PC-3 (cell line): ENCODE measurements at regions not wholly inside any gene's neighbourhood (a gene's known extent, or its start where the extent isn't known, plus 50 kb on each side); places are given as distances from the start of the nearest gene placed in this dataset.

Experiments used
- ATAC-seq: fragments of 200-7000 bp; cut with Tn5 transposase; 2 replicates; pipeline ENCODE4 v1.9.1; 2020; ENCODE audit warnings: mild to moderate bottlenecking, moderate library complexity
- BruUV-seq: library from RNA; stranded (reverse); fragments of 400-500 nt; replicated peaks from 2 replicates; lab custom pipeline; 2021; lab: Mats Ljungman, UMichigan
- CTCF ChIA-PET: fragments of 300-600 bp; sonication (Branson Sonifier 250); formaldehyde crosslinking; loops from one replicate; lab custom pipeline; 2022; ENCODE audit warnings: antibody characterized with exemption; lab: Charles Lee
- POLR2A ChIA-PET: fragments of 300-600 bp; sonication (Branson Sonifier 250); formaldehyde crosslinking; loops from one replicate; lab custom pipeline; 2022; ENCODE audit warnings: antibody characterized with exemption; ENCODE audit not compliant: unreplicated experiment; lab: Charles Lee
- DNase-seq: peaks from one replicate; pipeline ENCODE4 v3.0.0-alpha.2; 2015
- H2AFZ ChIP-seq: fragments of 300-600 bp; sonication (generic); 2 replicates; pipeline ENCODE4 v1.6.0; 2016; ENCODE audit warnings: antibody characterized with exemption, low read length
- H3F3A ChIP-seq: fragments of 300-600 bp; sonication (generic); one replicate; pipeline ENCODE4 v1.6.0; 2017; ENCODE audit warnings: antibody characterized with exemption, low read length, control low read depth, mild to moderate bottlenecking; ENCODE audit not compliant: unreplicated experiment
- H3K27ac ChIP-seq: fragments of 300-600 bp; sonication (generic); 2 replicates; pipeline ENCODE4 v1.5.1; 2016; ENCODE audit warnings: mild to moderate bottlenecking, low read length
- H3K27me3 ChIP-seq: fragments of 300-600 bp; sonication (generic); 2 replicates; pipeline ENCODE4 v1.6.1; 2016; ENCODE audit warnings: low read length, mixed read lengths
- H3K36me3 ChIP-seq: fragments of 300-600 bp; sonication (generic); 2 replicates; pipeline ENCODE4 v1.6.1; 2016; ENCODE audit warnings: low read depth, mixed run types, low read length, mixed read lengths
- H3K4me1 ChIP-seq: fragments of 300-600 bp; sonication (generic); 2 replicates; pipeline ENCODE4 v1.5.1; 2016; ENCODE audit warnings: low read length; ENCODE audit not compliant: insufficient read depth
- H3K4me2 ChIP-seq: fragments of 300-600 bp; sonication (generic); 2 replicates; pipeline ENCODE4 v1.6.0; 2016; ENCODE audit warnings: low read length
- H3K4me3 ChIP-seq: fragments of 300-600 bp; sonication (generic); 2 replicates; pipeline ENCODE4 v1.5.1; 2016; ENCODE audit warnings: mild to moderate bottlenecking, low read length, mixed read lengths
- H3K79me2 ChIP-seq: fragments of 300-600 bp; sonication (generic); 2 replicates; pipeline ENCODE4 v1.6.1; 2017; ENCODE audit warnings: low read length, mixed read lengths
- H3K9ac ChIP-seq: fragments of 300-600 bp; sonication (generic); 2 replicates; pipeline ENCODE4 v1.6.0; 2016; ENCODE audit warnings: mild to moderate bottlenecking, low read length
- H3K9me2 ChIP-seq: fragments of 300-600 bp; sonication (generic); replicated peaks from 2 replicates; pipeline ENCODE4 v1.6.1; 2016; ENCODE audit warnings: mixed run types, low read length, mixed read lengths
- H3K9me3 ChIP-seq: fragments of 300-600 bp; sonication (generic); 2 replicates; pipeline ENCODE4 v1.6.1; 2016; ENCODE audit warnings: low read length, mixed read lengths
- H4K20me1 ChIP-seq: fragments of 300-600 bp; sonication (generic); 2 replicates; pipeline ENCODE4 v1.6.1; 2016; ENCODE audit warnings: low read length, mixed read lengths
- EZH2 ChIP-seq: fragments of 300-600 bp; sonication (generic); IDR thresholded peaks from one replicate; pipeline ENCODE4 v1.6.1; 2017; ENCODE audit warnings: antibody characterized with exemption, mild to moderate bottlenecking, low read length; ENCODE audit not compliant: unreplicated experiment
- EZH2phosphoT487 ChIP-seq: fragments of 300-600 bp; sonication (generic); IDR thresholded peaks from 2 replicates; pipeline ENCODE4 v1.6.1; 2018; ENCODE audit warnings: mild to moderate bottlenecking, antibody characterized with exemption, low read length, borderline replicate concordance
- intact Hi-C: fragments of 100-400 bp; cut with micrococcal nuclease; formaldehyde crosslinking; loops from 2 replicates; pipeline ENCODE4 v1.9.0; 2023
- TF ChIP-seq, protein P1 (sequence below): fragments of 300-600 bp; sonication (generic); conservative IDR thresholded peaks from 2 replicates; pipeline ENCODE4 v1.5.1; 2017; ENCODE audit warnings: antibody characterized with exemption, low read depth, mild to moderate bottlenecking, low read length

DNA sequence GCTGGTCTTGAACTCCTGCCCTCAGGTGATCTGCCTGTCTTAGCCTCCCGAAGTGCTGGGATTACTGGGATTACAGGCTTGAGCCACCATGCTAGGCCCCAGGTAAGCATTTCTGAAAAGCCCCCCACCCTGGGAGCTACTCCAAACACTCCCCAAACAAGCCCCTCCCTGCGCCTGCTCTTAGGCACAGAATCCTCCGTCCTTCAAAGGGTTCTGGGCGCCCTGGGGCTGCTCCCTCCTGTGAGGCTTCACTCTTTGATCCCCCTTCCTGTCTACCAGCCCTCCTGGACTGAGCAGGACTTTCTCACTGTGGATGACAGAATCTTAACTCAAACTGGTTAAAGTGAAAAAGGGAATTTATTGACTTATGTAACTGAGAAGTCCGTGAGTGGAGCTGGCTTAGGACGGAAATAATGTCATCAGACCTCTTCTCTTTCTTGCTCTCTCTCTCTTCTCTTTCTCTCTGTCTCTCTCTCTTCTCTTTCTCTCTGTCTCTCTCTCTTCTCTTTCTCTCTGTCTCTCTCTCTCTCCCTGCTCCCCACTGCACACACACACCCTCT, 66.9 kb upstream of the CLMN start:
- POLR2A ChIA-PET, result no interaction called here
- H3K9me2 ChIP-seq, result no peaks in the 10 kb centered on the region
- no peaks in the 10 kb centered on the region for H3K79me2 ChIP-seq
- BruUV-seq, result no TSS peak
- H3K36me3 ChIP-seq, result no peaks in the 10 kb centered on the region
- no peaks in the 10 kb centered on the region for H3K27me3 ChIP-seq
- no peak overlapping the region for H3K9ac ChIP-seq
- no peak overlapping the region for H3K27ac ChIP-seq
- TF ChIP-seq EZH2phosphoT487 (no peak), EZH2 (no peak)
- TF ChIP-seq, protein P1, sequence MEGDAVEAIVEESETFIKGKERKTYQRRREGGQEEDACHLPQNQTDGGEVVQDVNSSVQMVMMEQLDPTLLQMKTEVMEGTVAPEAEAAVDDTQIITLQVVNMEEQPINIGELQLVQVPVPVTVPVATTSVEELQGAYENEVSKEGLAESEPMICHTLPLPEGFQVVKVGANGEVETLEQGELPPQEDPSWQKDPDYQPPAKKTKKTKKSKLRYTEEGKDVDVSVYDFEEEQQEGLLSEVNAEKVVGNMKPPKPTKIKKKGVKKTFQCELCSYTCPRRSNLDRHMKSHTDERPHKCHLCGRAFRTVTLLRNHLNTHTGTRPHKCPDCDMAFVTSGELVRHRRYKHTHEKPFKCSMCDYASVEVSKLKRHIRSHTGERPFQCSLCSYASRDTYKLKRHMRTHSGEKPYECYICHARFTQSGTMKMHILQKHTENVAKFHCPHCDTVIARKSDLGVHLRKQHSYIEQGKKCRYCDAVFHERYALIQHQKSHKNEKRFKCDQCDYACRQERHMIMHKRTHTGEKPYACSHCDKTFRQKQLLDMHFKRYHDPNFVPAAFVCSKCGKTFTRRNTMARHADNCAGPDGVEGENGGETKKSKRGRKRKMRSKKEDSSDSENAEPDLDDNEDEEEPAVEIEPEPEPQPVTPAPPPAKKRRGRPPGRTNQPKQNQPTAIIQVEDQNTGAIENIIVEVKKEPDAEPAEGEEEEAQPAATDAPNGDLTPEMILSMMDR, result no peak
- no peak overlapping the region for H2AFZ ChIP-seq
- H3K4me3 ChIP-seq, result no peak overlapping the region
- H4K20me1 ChIP-seq, result no peaks in the 10 kb centered on the region
- CTCF ChIA-PET, result no interaction called here
- ATAC-seq, result no peak
- peaks cover 6% of the 10 kb centered on the region for H3K4me1 ChIP-seq
- no peak for DNase-seq
- H3F3A ChIP-seq, result no peaks in the 10 kb centered on the region
- no peak overlapping the region for H3K4me2 ChIP-seq
- intact Hi-C loops, result no loop called here
- no peaks in the 10 kb centered on the region for H3K9me3 ChIP-seq

DNA sequence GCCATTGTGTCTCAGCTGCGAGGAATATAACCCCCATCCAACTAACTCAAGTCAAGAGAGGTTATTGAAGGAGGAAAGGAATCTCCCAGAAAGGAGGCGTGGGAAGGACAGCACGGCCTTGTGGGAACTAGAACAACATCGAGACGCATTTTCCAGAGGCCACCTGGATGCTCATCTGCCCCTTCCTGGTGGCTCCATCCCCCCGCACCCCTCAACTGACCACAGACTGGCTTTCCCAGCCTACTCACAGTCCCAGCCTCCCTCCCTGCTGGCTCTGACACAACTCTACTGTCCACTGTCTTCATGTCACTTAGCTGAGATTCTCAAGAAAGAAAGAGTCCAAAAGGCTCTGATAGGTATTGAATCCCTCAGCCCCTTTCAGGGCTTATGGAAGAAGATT, 66.0 kb upstream of the CLMN start:
- no peaks in the 10 kb centered on the region for H3K79me2 ChIP-seq
- ATAC-seq (no peak), DNase-seq (no peak)
- no peaks in the 10 kb centered on the region for H3K27me3 ChIP-seq
- H3K4me3 ChIP-seq, result no peak overlapping the region
- intact Hi-C loops, result no loop called here
- H3K9ac ChIP-seq, result no peak overlapping the region
- no TSS peak for BruUV-seq
- no peak overlapping the region for H3K27ac ChIP-seq
- TF ChIP-seq, protein P1, result no peak
- TF ChIP-seq EZH2phosphoT487, result no peak
- TF ChIP-seq EZH2, result no peak
- H3F3A ChIP-seq, result no peaks in the 10 kb centered on the region
- H4K20me1 ChIP-seq, result no peaks in the 10 kb centered on the region
- no peaks in the 10 kb centered on the region for H3K9me3 ChIP-seq
- ChIA-PET CTCF (no interaction called here), POLR2A (no interaction called here)
- H3K4me1 ChIP-seq, result peaks cover 6% of the 10 kb centered on the region
- H3K4me2 ChIP-seq, result no peak overlapping the region
- no peaks in the 10 kb centered on the region for H3K9me2 ChIP-seq
- H2AFZ ChIP-seq, result no peak overlapping the region
- H3K36me3 ChIP-seq, result no peaks in the 10 kb centered on the region

DNA sequence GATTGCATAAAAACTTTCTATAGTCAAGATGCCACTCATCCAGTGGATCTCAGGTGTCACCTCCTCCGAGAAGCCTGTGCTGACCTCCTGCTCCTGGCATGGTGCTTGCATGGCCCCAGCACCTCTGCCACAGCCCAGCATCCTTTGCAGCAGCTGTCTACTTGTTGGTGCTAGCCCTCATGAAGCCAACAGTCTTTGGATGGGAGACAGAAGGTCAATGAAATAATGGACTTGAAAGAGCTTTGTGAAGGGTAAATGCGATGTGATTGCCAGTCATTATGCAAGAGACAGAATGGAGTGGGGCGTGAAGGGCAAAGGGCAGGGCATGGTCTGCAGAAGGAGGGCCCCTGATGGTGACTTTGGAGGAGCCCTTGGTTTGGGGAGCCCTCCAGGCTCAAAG, 63.0 kb upstream of the CLMN start:
- ChIA-PET CTCF (no interaction called here), POLR2A (no interaction called here)
- H3F3A ChIP-seq, result no peaks in the 10 kb centered on the region
- no peaks in the 10 kb centered on the region for H3K36me3 ChIP-seq
- H3K27ac ChIP-seq, result no peak overlapping the region
- TF ChIP-seq, protein P1, result no peak
- TF ChIP-seq EZH2 (no peak), EZH2phosphoT487 (no peak)
- H3K4me3 ChIP-seq, result no peak overlapping the region
- no peaks in the 10 kb centered on the region for H3K4me1 ChIP-seq
- H3K9me3 ChIP-seq, result no peaks in the 10 kb centered on the region
- no peaks in the 10 kb centered on the region for H3K79me2 ChIP-seq
- no peak overlapping the region for H3K4me2 ChIP-seq
- no peak overlapping the region for H2AFZ ChIP-seq
- H3K9ac ChIP-seq, result no peak overlapping the region
- H3K9me2 ChIP-seq, result no peaks in the 10 kb centered on the region
- H3K27me3 ChIP-seq, result no peaks in the 10 kb centered on the region
- DNase-seq, result no peak
- no peaks in the 10 kb centered on the region for H4K20me1 ChIP-seq
- no peak for ATAC-seq
- no TSS peak for BruUV-seq
- intact Hi-C loops, result no loop called here
